ENCODE measurements at regions not wholly inside any gene's neighbourhood (a gene's known extent, or its start where the extent isn't known, plus 50 kb on each side); places are given as distances from the start of the nearest gene placed in this dataset.

DNA sequence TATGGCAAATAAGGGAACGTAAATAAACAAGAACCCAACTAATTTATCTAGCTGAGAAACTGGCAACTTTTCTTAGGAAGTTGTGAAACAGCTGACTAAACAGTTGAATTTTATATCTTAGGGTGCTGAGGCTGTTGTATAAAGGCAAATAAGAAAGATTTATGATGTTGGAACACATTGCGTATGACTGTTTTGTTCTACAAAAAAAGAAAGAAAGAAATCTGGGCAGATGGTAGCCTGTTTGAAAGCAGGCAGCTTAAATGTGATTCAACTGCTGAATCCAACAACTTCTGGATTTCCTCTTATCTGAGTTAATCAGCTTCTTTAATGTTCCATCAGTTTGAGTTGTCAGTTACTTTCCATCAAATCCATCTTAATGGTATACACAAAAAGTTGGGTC is 214.5 kb downstream of the SNX13 start:
- no peaks in the 10 kb centered on the region for H3K9me3 Mint-ChIP-seq
- H3K36me3 Mint-ChIP-seq (ENCODE audit: low read depth): no peaks in the 10 kb centered on the region
- H3K4me1 Mint-ChIP-seq (ENCODE audit: low read depth): no peaks in the 10 kb centered on the region
- TF ChIP-seq, protein P1, sequence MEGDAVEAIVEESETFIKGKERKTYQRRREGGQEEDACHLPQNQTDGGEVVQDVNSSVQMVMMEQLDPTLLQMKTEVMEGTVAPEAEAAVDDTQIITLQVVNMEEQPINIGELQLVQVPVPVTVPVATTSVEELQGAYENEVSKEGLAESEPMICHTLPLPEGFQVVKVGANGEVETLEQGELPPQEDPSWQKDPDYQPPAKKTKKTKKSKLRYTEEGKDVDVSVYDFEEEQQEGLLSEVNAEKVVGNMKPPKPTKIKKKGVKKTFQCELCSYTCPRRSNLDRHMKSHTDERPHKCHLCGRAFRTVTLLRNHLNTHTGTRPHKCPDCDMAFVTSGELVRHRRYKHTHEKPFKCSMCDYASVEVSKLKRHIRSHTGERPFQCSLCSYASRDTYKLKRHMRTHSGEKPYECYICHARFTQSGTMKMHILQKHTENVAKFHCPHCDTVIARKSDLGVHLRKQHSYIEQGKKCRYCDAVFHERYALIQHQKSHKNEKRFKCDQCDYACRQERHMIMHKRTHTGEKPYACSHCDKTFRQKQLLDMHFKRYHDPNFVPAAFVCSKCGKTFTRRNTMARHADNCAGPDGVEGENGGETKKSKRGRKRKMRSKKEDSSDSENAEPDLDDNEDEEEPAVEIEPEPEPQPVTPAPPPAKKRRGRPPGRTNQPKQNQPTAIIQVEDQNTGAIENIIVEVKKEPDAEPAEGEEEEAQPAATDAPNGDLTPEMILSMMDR (IDR thresholded peaks at IDR 0.05): no peak
- peaks cover 18% of the 10 kb centered on the region for H3K27me3 Mint-ChIP-seq (ENCODE audit: insufficient read depth)
- H3K4me3 Mint-ChIP-seq: no peak overlapping the region
- DNase-seq: no peak
- H3K27ac Mint-ChIP-seq: no peak overlapping the region

DNA sequence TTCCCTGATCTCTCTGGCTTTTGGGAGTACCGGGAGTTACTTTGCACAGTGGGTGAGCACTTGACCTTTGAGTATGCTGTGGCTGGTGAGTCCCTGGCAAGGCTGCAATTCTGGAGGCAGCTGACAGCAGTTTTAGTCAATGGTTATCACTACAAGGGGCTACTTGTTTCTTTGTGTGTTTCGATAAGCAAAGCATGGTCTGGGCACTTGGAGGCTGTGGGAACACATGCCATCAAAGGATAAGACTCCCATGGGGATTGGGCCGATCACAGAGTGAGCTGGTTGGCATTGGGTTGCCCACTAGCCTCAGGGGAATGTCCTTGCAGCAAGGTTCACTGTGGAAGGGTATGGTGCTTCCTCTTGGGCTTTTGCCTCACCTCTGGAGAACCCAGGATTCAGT is 208.2 kb downstream of the SNX13 start:
- peaks cover 12% of the 10 kb centered on the region for H3K9me3 Mint-ChIP-seq
- peaks cover 11% of the 10 kb centered on the region for H3K27me3 Mint-ChIP-seq (ENCODE audit: insufficient read depth)
- TF ChIP-seq, protein P1 (IDR thresholded peaks at IDR 0.05): no peak
- no peaks in the 10 kb centered on the region for H3K4me1 Mint-ChIP-seq (ENCODE audit: low read depth)
- DNase-seq: no peak
- H3K36me3 Mint-ChIP-seq (ENCODE audit: low read depth): 0 out of 2 replicates have a peak, but pooled peaks cover 4% of the 10 kb centered on the region
- no peak overlapping the region for H3K27ac Mint-ChIP-seq
- H3K4me3 Mint-ChIP-seq: no peak overlapping the region

Measured in HFFc6 (cell line).